ENCODE measurements at regions not wholly inside any gene's neighbourhood (a gene's known extent, or its start where the extent isn't known, plus 50 kb on each side); places are given as distances from the start of the nearest gene placed in this dataset.

GRCh38 chr5:157914151-157914788, 55.3 kb upstream of the CLINT1 start:
- ATAC-seq (ENCODE audit: insufficient number of reproducible peaks, low FRiP score, low read depth) (no peak), DNase-seq (ENCODE audit: low spot score) (no peak)
- H3K4me1 ChIP-seq (ENCODE audit: control insufficient read depth in 1 of 2, low read depth in 2 of 2), result peaks cover 9 to 18% of the 10 kb centered on the region in 2 donors
- H3K4me3 ChIP-seq, result no peak overlapping the region
- no peaks in the 10 kb centered on the region for H3K36me3 ChIP-seq
- H3K27me3 ChIP-seq (replicated peaks; ENCODE audit: insufficient read depth), result no peaks in the 10 kb centered on the region
- TF ChIP-seq CTCF (IDR thresholded peaks at IDR 0.05), result no peak
- no peaks in the 10 kb centered on the region for H3K9me3 ChIP-seq
- H3K27ac ChIP-seq, result no peak overlapping the region

GRCh38 chr5:157913575-157913974, 54.6 kb upstream of the CLINT1 start:
- DNase-seq (ENCODE audit: low spot score) (no peak), ATAC-seq (ENCODE audit: insufficient number of reproducible peaks, low FRiP score, low read depth) (no peak)
- Histone ChIP-seq H3K4me1 (ENCODE audit: control insufficient read depth in 1 of 2, low read depth in 2 of 2) (peaks cover 9 to 18% of the 10 kb centered on the region in 2 donors), H3K36me3 (no peaks in the 10 kb centered on the region), H3K4me3 (no peak overlapping the region), H3K9me3 (no peaks in the 10 kb centered on the region), H3K27me3 (replicated peaks; ENCODE audit: insufficient read depth) (no peaks in the 10 kb centered on the region), H3K27ac (no peak overlapping the region)
- no peak for TF ChIP-seq CTCF (IDR thresholded peaks at IDR 0.05)

- H3K27ac ChIP-seq, result no peak overlapping the region
- no peaks in the 10 kb centered on the region for H3K9me3 ChIP-seq
- TF ChIP-seq CTCF (IDR thresholded peaks at IDR 0.05), result no peak
- H3K27me3 ChIP-seq (replicated peaks; ENCODE audit: insufficient read depth), result no peaks in the 10 kb centered on the region
- no peak overlapping the region for H3K4me3 ChIP-seq
- no peak for DNase-seq (ENCODE audit: low spot score)
- ATAC-seq (ENCODE audit: insufficient number of reproducible peaks, low FRiP score, low read depth), result no peak
- H3K4me1 ChIP-seq (ENCODE audit: control insufficient read depth in 1 of 2, low read depth in 2 of 2), result peaks cover 9 to 18% of the 10 kb centered on the region in 2 donors
- H3K36me3 ChIP-seq, result no peaks in the 10 kb centered on the region
Observed at GRCh38 chr5:157912621-157913325, 53.8 kb upstream of the CLINT1 start.

- DNase-seq (ENCODE audit: low spot score), result no peak
- no peak for TF ChIP-seq CTCF (IDR thresholded peaks at IDR 0.05)
- peaks cover 9 to 14% of the 10 kb centered on the region in 2 donors for H3K4me1 ChIP-seq (ENCODE audit: control insufficient read depth in 1 of 2, low read depth in 2 of 2)
- no peaks in the 10 kb centered on the region for H3K27me3 ChIP-seq (replicated peaks; ENCODE audit: insufficient read depth)
- no peaks in the 10 kb centered on the region for H3K36me3 ChIP-seq
- no peak overlapping the region for H3K4me3 ChIP-seq
- no peak for ATAC-seq (ENCODE audit: insufficient number of reproducible peaks, low FRiP score, low read depth)
- H3K9me3 ChIP-seq, result no peaks in the 10 kb centered on the region
- no peak overlapping the region for H3K27ac ChIP-seq
Observed at GRCh38 chr5:157911568-157911967, 52.6 kb upstream of the CLINT1 start.
